ENCODE measurements at regions not wholly inside any gene's neighbourhood (a gene's known extent, or its start where the extent isn't known, plus 50 kb on each side); places are given as distances from the start of the nearest gene placed in this dataset.

- TF ChIP-seq CTCF (conservative IDR thresholded peaks at IDR 0.05; ENCODE audit: low read depth, low read length) (no peak), EZH2 (IDR thresholded peaks at IDR 0.05; ENCODE audit: low read length, unreplicated experiment) (no peak), EZH2phosphoT487 (IDR thresholded peaks at IDR 0.05; ENCODE audit: borderline replicate concordance, low read length) (no peak)
These were observed 232.3 kb upstream of the CPEB2 start for GRCh38 chr4:14769993-14770392.
